IPS-20b (cell line): ENCODE measurements at regions not wholly inside any gene's neighbourhood (a gene's known extent, or its start where the extent isn't known, plus 50 kb on each side); places are given as distances from the start of the nearest gene placed in this dataset.

ENCODE experiments used
- H3K27ac ChIP-seq: one replicate; pipeline ENCODE4 v1.5.1; 2013; ENCODE audit warnings: low read length
- H3K27me3 ChIP-seq: 2 replicates; pipeline ENCODE4 v1.6.1; 2013; ENCODE audit warnings: mild to moderate bottlenecking, low read length, inconsistent platforms; ENCODE audit not compliant: insufficient read depth
- H3K36me3 ChIP-seq: 2 replicates; pipeline ENCODE4 v1.6.1; 2013; ENCODE audit warnings: low read depth, mild to moderate bottlenecking, inconsistent platforms, low read length, moderate library complexity; ENCODE audit not compliant: insufficient read depth
- H3K4me1 ChIP-seq: 2 replicates; pipeline ENCODE4 v1.6.1; 2013; ENCODE audit warnings: mild to moderate bottlenecking, control low read depth, inconsistent platforms, low read length, moderate library complexity; ENCODE audit not compliant: insufficient read depth
- H3K4me3 ChIP-seq: 2 replicates; pipeline ENCODE4 v1.5.1; 2013; ENCODE audit warnings: mild to moderate bottlenecking, low read length, inconsistent platforms
- H3K9ac ChIP-seq: 2 replicates; pipeline ENCODE4 v1.6.1; 2013; ENCODE audit warnings: low read depth, mild to moderate bottlenecking, inconsistent platforms, low read length, moderate library complexity
- H3K9me3 ChIP-seq: 2 replicates; pipeline ENCODE4 v1.6.1; 2013; ENCODE audit warnings: mild to moderate bottlenecking, low read depth, low read length, inconsistent platforms; ENCODE audit not compliant: insufficient read depth

- Histone ChIP-seq H3K27me3 (peaks cover 92% of the 10 kb centered on the region), H3K9me3 (no peaks in the 10 kb centered on the region), H3K27ac (no peak overlapping the region), H3K36me3 (no peaks in the 10 kb centered on the region), H3K9ac (no peak overlapping the region), H3K4me1 (peaks cover 4% of the 10 kb centered on the region; the same call in 1 of the 2 replicates), H3K4me3 (no peak overlapping the region)
Observed at GRCh38 chr7:128170461-128170860, 70.6 kb upstream of the LEP start.

DNA sequence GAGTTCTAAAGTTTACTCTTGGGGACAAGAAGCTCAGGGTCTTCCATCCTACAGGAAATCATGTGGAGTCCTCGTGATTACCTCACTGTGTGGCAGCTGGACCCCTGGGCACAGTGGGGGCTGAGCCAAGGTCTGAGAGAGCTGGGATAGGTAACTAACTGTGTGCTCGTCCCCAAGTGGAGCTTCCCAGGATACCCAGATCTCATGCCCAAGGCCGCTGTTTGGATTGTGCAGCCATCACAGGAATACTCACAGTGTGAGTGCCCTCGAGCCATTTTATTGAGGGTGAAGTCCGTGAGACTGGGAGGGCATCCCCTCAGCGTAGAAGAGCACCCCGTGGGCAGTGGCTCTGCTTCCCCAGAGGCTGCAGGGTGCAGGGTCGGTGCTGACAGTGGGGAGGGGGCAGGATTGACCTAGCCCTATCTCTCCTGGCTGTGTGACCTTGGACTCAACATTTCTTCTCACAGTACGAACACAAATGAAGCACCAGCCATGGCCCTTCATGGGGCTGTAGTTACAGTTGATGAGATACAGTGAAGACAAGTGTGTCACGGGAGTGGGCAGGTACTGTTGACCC is 69.6 kb upstream of the LEP start:
- Histone ChIP-seq H3K4me1 (peaks cover 4% of the 10 kb centered on the region; the same call in 1 of the 2 replicates), H3K9me3 (no peaks in the 10 kb centered on the region), H3K27me3 (peaks cover 85% of the 10 kb centered on the region), H3K4me3 (no peak overlapping the region), H3K27ac (no peak overlapping the region), H3K36me3 (no peaks in the 10 kb centered on the region), H3K9ac (no peak overlapping the region)

GRCh38 chr7:128172151-128172550 is 68.9 kb upstream of the LEP start:
- no peaks in the 10 kb centered on the region for H3K36me3 ChIP-seq
- peaks cover 79% of the 10 kb centered on the region for H3K27me3 ChIP-seq
- H3K9me3 ChIP-seq: no peaks in the 10 kb centered on the region
- peaks cover 4% of the 10 kb centered on the region; the same call in 1 of the 2 replicates for H3K4me1 ChIP-seq
- H3K27ac ChIP-seq: no peak overlapping the region
- no peak overlapping the region for H3K4me3 ChIP-seq
- H3K9ac ChIP-seq: no peak overlapping the region

- Histone ChIP-seq H3K4me1 (peaks cover 4% of the 10 kb centered on the region; the same call in 1 of the 2 replicates), H3K4me3 (no peak overlapping the region), H3K9me3 (no peaks in the 10 kb centered on the region), H3K36me3 (no peaks in the 10 kb centered on the region), H3K9ac (no peak overlapping the region), H3K27ac (no peak overlapping the region), H3K27me3 (peaks cover 73% of the 10 kb centered on the region)
Observed at GRCh38 chr7:128172963-128173362, 68.1 kb upstream of the LEP start.

DNA sequence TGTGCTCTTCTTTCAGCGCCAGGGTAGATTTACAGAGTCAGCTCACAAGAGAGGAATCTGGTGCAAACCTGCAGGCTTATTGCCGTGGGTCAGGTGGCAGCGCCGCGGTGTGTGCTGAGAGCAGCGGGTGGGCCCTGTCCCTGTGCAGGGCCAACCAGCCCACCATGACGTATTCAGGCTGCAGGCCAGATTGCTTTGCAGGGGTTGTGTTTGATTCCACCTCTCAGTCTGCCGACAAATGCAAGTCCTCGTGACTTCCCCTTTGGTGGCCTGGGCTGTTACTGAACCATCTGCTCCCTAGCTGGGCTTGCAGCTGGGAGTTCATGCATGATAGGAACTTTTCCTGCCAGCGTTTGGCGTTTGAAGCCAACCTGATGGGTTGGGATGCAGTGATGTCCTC is 66.7 kb upstream of the LEP start:
- H3K4me1 ChIP-seq: no peaks in the 10 kb centered on the region

GRCh38 chr7:128176696-128177095 is 64.4 kb upstream of the LEP start:
- peaks cover 46% of the 10 kb centered on the region for H3K27me3 ChIP-seq
- no peaks in the 10 kb centered on the region for H3K4me1 ChIP-seq
- H3K4me3 ChIP-seq: no peak overlapping the region
- H3K27ac ChIP-seq: no peak overlapping the region
- H3K9me3 ChIP-seq: no peaks in the 10 kb centered on the region
- no peaks in the 10 kb centered on the region for H3K36me3 ChIP-seq
- no peak overlapping the region for H3K9ac ChIP-seq

More for the DNA sequence above, 66.7 kb upstream of the LEP start:
- Histone ChIP-seq H3K4me3 (no peak overlapping the region), H3K27ac (no peak overlapping the region), H3K36me3 (no peaks in the 10 kb centered on the region), H3K9me3 (no peaks in the 10 kb centered on the region), H3K27me3 (peaks cover 61% of the 10 kb centered on the region), H3K9ac (no peak overlapping the region)

DNA sequence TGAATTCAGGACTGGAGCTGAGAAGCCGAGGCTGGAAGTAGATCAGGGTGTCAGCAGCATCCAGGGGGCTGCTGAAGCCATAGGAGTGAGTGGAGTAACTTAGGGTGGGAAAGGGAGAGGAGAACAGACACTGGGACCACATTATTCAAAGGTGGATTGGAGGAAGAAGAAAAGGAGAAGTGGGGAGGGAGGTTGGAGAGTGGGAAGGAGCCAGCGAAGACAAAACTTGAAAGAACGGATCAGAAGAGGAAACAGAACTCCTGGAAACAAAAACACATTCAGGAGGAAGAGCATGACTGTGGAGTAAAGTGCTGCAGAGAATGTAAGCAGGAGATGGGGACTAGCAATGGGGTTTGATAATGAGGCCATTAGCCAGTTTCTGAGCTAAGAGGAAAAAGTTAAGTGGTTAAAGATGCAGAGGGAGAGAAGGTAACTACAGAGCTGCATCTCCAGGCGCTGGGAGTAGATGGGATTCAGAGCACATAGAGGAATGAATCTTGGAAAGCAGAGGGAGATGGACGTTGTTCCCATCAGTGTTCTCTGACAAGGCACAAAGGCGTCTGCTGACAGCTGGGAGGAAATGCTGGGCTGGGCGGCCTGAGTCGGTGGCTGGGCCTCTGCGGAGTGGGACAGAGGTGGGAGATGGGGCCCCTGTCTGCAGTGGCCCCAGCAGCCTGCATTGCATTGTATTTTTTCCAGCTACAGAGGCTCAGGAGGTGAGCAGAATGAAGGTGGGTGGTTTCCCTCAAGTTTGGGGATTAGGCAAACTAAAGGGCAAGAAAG is 63.1 kb upstream of the LEP start:
- Histone ChIP-seq H3K4me3 (no peak overlapping the region), H3K9ac (no peak overlapping the region), H3K9me3 (no peaks in the 10 kb centered on the region), H3K27me3 (peaks cover 34% of the 10 kb centered on the region; the same call in 1 of the 2 replicates), H3K36me3 (no peaks in the 10 kb centered on the region), H3K27ac (no peak overlapping the region), H3K4me1 (no peaks in the 10 kb centered on the region)

DNA sequence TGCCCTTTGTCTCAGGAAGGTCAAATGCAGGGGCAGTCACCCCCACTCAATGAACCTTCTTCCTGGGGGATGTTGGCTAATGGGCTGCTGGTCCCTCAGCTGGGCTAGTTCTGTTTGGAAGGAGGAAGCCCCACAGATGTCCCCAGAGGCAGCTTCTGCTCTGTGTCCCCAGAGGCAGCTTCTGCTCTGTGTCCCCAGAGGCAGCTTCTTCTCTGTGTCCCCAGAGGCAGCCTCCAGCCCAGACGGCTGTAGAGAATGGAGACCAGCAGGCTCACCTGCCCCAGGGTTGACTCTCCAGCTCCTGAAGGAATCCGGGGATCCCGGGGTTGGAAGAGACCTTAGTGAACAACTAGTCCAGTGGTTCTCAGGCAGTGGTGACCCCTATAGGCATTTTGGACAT is 62.5 kb upstream of the LEP start:
- no peaks in the 10 kb centered on the region for H3K4me1 ChIP-seq
- H3K4me3 ChIP-seq: no peak overlapping the region
- no peak overlapping the region for H3K27ac ChIP-seq
- H3K27me3 ChIP-seq: peaks cover 27% of the 10 kb centered on the region; the same call in 1 of the 2 replicates
- no peaks in the 10 kb centered on the region for H3K9me3 ChIP-seq
- H3K36me3 ChIP-seq: no peaks in the 10 kb centered on the region
- no peak overlapping the region for H3K9ac ChIP-seq

GRCh38 chr7:128188396-128189230 is 52.5 kb upstream of the LEP start:
- Histone ChIP-seq H3K4me3 (no peak overlapping the region), H3K9ac (no peak overlapping the region), H3K4me1 (no peaks in the 10 kb centered on the region), H3K27ac (no peak overlapping the region), H3K36me3 (no peaks in the 10 kb centered on the region), H3K9me3 (no peaks in the 10 kb centered on the region), H3K27me3 (peaks cover 18% of the 10 kb centered on the region; the same call in 1 of the 2 replicates)

DNA sequence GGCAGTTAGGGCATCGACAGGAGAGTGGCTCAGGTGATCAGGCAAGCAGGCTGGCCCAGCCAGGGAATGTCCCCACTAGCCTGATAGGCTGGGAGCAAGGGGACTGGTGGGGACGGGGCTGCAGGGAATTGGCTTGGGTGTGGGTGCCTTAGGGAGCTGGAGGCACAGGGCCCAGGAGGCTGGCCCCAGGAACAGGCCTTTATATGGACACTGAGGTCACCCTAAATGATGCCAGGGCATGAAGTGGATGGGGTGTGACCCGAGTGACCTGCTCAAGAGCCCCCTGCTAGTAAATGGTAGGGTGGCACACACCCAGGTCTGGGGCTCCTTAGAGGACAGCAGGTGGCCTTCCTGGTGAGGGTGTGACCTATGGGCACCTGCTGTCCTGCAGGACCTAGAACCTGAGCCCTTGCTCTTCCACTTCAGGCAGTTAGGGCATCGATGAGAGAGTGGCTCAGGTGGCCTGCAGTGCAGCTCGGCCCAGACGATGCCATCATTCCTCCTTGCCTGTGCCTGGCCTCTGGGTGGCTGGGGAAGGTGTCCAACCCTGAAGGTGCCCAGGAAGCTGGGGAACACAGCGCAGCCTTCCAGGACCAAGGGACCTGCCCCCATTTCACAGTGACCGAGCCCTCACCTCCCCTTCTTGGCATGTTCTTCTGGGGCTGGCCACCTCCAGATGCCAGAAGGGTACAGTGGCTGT is 51.7 kb upstream of the LEP start:
- no peaks in the 10 kb centered on the region for H3K4me1 ChIP-seq
- peaks cover 18% of the 10 kb centered on the region; the same call in 1 of the 2 replicates for H3K27me3 ChIP-seq
- H3K4me3 ChIP-seq: no peak overlapping the region
- no peak overlapping the region for H3K27ac ChIP-seq
- H3K9ac ChIP-seq: no peak overlapping the region
- H3K9me3 ChIP-seq: no peaks in the 10 kb centered on the region; the same call in none of the 2 replicates
- H3K36me3 ChIP-seq: no peaks in the 10 kb centered on the region

GRCh38 chr7:128190051-128190647 is 50.9 kb upstream of the LEP start:
- H3K27me3 ChIP-seq: peaks cover 18% of the 10 kb centered on the region; the same call in 1 of the 2 replicates
- no peak overlapping the region for H3K27ac ChIP-seq
- H3K36me3 ChIP-seq: no peaks in the 10 kb centered on the region
- no peak overlapping the region for H3K4me3 ChIP-seq
- no peaks in the 10 kb centered on the region for H3K4me1 ChIP-seq
- no peak overlapping the region for H3K9ac ChIP-seq
- peaks cover 7% of the 10 kb centered on the region for H3K9me3 ChIP-seq
